ENCODE measurements at regions not wholly inside any gene's neighbourhood (a gene's known extent, or its start where the extent isn't known, plus 50 kb on each side); places are given as distances from the start of the nearest gene placed in this dataset.
"Not testable (repeated sequence)": the region's sequence is repeated elsewhere in the genome, so short reads cannot be mapped to it uniquely, and the experiment has no call there.

- peak in 1 of 2 experiments; percentile 14 for DNase-seq (ENCODE audit: low read depth in 2 of 2)
Measured at GRCh38 chr5:93359296-93359959, 221.6 kb downstream of the NR2F1-AS1 start.

- no peak for DNase-seq (ENCODE audit: low read depth in 2 of 2)
Measured at GRCh38 chr5:93358176-93358575, 222.8 kb downstream of the NR2F1-AS1 start.

- DNase-seq (ENCODE audit: low read depth in 2 of 2), result no peak
Measured at GRCh38 chr5:93357686-93358085, 223.3 kb downstream of the NR2F1-AS1 start.

- DNase-seq (ENCODE audit: low read depth in 2 of 2), result no peak
Measured at GRCh38 chr5:93355691-93356090, 225.3 kb downstream of the NR2F1-AS1 start.

GRCh38 chr5:93352186-93352585 is 228.8 kb downstream of the NR2F1-AS1 start:
- no peak for DNase-seq (ENCODE audit: low read depth in 2 of 2)

- peak; percentile 5 to 12 for DNase-seq (ENCODE audit: low read depth in 2 of 2)
Measured at GRCh38 chr5:93349613-93350012, 231.4 kb downstream of the NR2F1-AS1 start.

- DNase-seq (ENCODE audit: low read depth in 2 of 2), result no peak
Measured at GRCh38 chr5:93348231-93348630, 232.8 kb downstream of the NR2F1-AS1 start.

GRCh38 chr5:93346850-93347249 is 234.2 kb downstream of the NR2F1-AS1 start:
- DNase-seq (ENCODE audit: low read depth in 2 of 2), result not testable (repeated sequence)

- no peak for DNase-seq (ENCODE audit: low read depth in 2 of 2)
Measured at GRCh38 chr5:93346301-93346700, 234.7 kb downstream of the NR2F1-AS1 start.

- DNase-seq (ENCODE audit: low read depth in 2 of 2), result no peak
Measured at GRCh38 chr5:93343570-93343969, 237.4 kb downstream of the NR2F1-AS1 start.

- no peak for DNase-seq (ENCODE audit: low read depth in 2 of 2)
Measured at GRCh38 chr5:93342563-93343061, 238.4 kb downstream of the NR2F1-AS1 start.

- DNase-seq (ENCODE audit: low read depth in 2 of 2), result no peak
Measured at GRCh38 chr5:93340881-93341280, 240.1 kb downstream of the NR2F1-AS1 start.

GRCh38 chr5:93337138-93337537 is 243.9 kb downstream of the NR2F1-AS1 start:
- no peak for DNase-seq (ENCODE audit: low read depth in 2 of 2)

GRCh38 chr5:93336330-93337110 is 244.5 kb downstream of the NR2F1-AS1 start:
- DNase-seq (ENCODE audit: low read depth in 2 of 2), result no peak

- DNase-seq (ENCODE audit: low read depth in 2 of 2), result no peak
Measured at GRCh38 chr5:93331863-93332262, 249.2 kb downstream of the NR2F1-AS1 start.

- DNase-seq (ENCODE audit: low read depth in 2 of 2), result no peak
Measured at GRCh38 chr5:93331241-93331640, 249.8 kb downstream of the NR2F1-AS1 start.

GRCh38 chr5:93330506-93330905 is 250.5 kb downstream of the NR2F1-AS1 start:
- no peak for DNase-seq (ENCODE audit: low read depth in 2 of 2)

GRCh38 chr5:93329756-93330155 is 251.3 kb downstream of the NR2F1-AS1 start:
- DNase-seq (ENCODE audit: low read depth in 2 of 2), result no peak

GRCh38 chr5:93328833-93329232 is 252.2 kb downstream of the NR2F1-AS1 start:
- DNase-seq (ENCODE audit: low read depth in 2 of 2), result no peak

GRCh38 chr5:93327605-93328004 is 253.4 kb downstream of the NR2F1-AS1 start:
- no peak for DNase-seq (ENCODE audit: low read depth in 2 of 2)

- DNase-seq (ENCODE audit: low read depth in 2 of 2), result no peak
Measured at GRCh38 chr5:93325946-93326345, 255.1 kb downstream of the NR2F1-AS1 start.

GRCh38 chr5:93322974-93323860 is 257.8 kb downstream of the NR2F1-AS1 start:
- DNase-seq (ENCODE audit: low read depth in 2 of 2), result no peak
